NCI-H1092 (cell line): ENCODE measurements at regions not wholly inside any gene's neighbourhood (a gene's known extent, or its start where the extent isn't known, plus 50 kb on each side); places are given as distances from the start of the nearest gene placed in this dataset.

Source experiments
- DNase-seq: peaks from one replicate; lab custom pipeline; 2025; lab: John Stamatoyannopoulos, UW

GRCh38 chr1:240036526-240036925, 55.2 kb upstream of the FMN2 start:
- DNase-seq, result no peak
